ENCODE measurements at regions not wholly inside any gene's neighbourhood (a gene's known extent, or its start where the extent isn't known, plus 50 kb on each side); places are given as distances from the start of the nearest gene placed in this dataset.

DNA sequence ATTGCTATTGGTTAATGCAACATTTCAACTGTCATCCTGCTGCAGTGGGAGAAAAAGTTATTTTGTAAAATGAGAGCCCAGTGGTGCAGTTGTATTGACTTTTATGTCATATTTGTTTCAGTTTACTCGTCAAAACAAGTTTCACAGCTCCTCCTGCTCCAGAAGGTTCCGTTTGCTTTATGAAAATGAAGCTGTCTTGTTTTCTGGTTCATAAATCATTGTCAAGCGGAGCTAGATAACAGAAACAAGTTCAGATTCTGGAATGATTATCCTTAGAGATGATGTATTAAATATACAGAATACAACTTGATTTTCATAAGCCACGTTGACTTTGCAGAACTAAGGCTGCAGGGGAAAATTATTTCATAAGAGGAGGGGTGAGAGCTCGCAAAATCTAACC is 970.5 kb upstream of the NR2F2 start:
- no peak overlapping the region for H3K27ac ChIP-seq
- TF ChIP-seq ZFX (IDR thresholded peaks at IDR 0.05; ENCODE audit: borderline replicate concordance) = no peak
- TF ChIP-seq, protein P1, sequence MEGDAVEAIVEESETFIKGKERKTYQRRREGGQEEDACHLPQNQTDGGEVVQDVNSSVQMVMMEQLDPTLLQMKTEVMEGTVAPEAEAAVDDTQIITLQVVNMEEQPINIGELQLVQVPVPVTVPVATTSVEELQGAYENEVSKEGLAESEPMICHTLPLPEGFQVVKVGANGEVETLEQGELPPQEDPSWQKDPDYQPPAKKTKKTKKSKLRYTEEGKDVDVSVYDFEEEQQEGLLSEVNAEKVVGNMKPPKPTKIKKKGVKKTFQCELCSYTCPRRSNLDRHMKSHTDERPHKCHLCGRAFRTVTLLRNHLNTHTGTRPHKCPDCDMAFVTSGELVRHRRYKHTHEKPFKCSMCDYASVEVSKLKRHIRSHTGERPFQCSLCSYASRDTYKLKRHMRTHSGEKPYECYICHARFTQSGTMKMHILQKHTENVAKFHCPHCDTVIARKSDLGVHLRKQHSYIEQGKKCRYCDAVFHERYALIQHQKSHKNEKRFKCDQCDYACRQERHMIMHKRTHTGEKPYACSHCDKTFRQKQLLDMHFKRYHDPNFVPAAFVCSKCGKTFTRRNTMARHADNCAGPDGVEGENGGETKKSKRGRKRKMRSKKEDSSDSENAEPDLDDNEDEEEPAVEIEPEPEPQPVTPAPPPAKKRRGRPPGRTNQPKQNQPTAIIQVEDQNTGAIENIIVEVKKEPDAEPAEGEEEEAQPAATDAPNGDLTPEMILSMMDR (IDR thresholded peaks at IDR 0.05) = no peak

DNA sequence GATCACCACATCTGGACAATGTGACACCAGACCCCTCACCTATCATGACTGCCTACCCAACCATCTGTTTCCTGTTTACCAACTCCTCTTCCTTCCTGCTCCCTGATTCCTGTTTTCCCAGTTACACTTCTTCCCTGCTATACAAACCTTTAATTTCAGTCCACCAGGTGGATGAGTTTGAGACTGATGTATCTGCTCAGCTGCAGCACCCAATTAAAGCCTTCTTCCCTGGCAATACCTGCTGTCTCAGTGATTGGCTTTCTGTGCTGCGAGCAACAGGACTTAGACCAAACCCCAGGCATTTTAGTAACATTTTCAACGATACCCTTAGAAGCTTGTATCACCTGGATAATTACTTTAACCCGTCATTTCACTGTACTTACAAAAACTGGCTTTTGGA is 968.2 kb upstream of the NR2F2 start:
- no peak overlapping the region for H3K27ac ChIP-seq
- TF ChIP-seq ZFX (IDR thresholded peaks at IDR 0.05; ENCODE audit: borderline replicate concordance) = no peak
- TF ChIP-seq, protein P1 (IDR thresholded peaks at IDR 0.05) = no peak

DNA sequence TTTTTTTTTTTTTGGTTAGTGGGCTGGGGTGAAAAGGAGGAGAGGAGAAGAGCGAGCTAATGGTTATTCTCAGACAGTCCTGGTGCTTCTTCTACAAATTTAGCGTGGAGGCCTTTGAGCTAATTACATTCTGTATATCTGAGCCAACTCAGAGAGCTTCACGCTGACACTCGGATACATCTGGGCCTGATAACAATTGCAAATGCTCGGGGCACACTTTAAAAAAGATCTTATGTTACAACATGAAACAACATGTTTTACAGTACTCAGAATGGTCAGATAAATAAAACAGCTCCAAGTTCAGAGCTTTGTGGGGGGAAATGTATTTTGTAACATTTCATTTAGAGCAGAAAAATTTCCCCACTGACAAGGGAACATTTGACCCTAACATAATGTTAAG is 966.9 kb upstream of the NR2F2 start:
- no peak overlapping the region for H3K27ac ChIP-seq
- no peak for TF ChIP-seq ZFX (IDR thresholded peaks at IDR 0.05; ENCODE audit: borderline replicate concordance)
- TF ChIP-seq, protein P1 (IDR thresholded peaks at IDR 0.05) = no peak

DNA sequence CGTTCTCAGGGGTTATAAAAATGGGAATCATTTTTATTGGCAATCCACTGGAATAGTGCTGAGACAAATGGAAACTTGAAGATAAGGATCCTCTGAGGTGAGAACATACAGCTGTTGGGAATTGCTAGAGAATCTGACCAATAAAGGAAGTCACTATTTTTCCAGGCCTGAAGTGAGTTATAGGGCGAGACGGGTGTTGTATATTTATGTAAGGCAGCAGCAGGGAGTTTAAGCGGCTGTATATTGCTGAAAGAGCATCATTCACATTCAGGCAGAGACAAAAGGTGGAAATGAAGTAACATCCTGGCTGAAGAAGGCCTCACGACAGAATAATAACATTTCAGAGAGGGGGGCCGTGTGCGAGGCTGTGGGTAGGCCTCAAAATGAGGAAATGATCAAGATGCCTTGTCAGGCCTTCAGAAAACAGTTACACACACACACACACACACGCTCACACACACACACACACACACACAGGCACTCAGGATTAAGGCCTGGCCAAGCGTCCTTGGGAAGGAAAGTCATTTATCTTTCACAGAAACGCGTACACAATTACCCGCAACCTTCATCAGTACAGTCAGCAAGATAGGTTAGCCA is 964.9 kb upstream of the NR2F2 start:
- TF ChIP-seq, protein P1 (IDR thresholded peaks at IDR 0.05) = no peak
- no peak for TF ChIP-seq ZFX (IDR thresholded peaks at IDR 0.05; ENCODE audit: borderline replicate concordance)

DNA sequence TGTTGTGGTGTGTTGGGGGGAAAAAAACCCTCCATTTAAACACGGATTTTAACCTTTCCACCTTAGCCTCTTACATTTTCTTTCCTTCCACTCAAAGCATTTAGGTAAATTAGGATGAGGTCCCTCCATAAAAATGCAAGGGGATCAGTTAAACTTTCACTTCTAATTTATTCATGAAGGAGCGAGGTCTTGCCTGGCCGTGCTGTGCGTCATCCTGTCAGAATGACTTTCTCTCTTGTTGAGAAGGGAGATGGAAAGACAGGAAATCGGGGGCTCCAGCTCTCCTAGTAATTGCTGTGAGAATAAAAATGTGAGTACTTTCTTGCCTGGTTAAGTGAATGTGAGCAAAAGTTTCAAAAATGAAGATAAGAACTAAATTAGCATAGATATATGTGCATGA is 962.3 kb upstream of the NR2F2 start:
- TF ChIP-seq, protein P1 (IDR thresholded peaks at IDR 0.05) = no peak
- no peak for TF ChIP-seq ZFX (IDR thresholded peaks at IDR 0.05; ENCODE audit: borderline replicate concordance)
- H3K27ac ChIP-seq = no peak overlapping the region

More for the DNA sequence above, 964.9 kb upstream of the NR2F2 start:
- no peak overlapping the region for H3K27ac ChIP-seq

DNA sequence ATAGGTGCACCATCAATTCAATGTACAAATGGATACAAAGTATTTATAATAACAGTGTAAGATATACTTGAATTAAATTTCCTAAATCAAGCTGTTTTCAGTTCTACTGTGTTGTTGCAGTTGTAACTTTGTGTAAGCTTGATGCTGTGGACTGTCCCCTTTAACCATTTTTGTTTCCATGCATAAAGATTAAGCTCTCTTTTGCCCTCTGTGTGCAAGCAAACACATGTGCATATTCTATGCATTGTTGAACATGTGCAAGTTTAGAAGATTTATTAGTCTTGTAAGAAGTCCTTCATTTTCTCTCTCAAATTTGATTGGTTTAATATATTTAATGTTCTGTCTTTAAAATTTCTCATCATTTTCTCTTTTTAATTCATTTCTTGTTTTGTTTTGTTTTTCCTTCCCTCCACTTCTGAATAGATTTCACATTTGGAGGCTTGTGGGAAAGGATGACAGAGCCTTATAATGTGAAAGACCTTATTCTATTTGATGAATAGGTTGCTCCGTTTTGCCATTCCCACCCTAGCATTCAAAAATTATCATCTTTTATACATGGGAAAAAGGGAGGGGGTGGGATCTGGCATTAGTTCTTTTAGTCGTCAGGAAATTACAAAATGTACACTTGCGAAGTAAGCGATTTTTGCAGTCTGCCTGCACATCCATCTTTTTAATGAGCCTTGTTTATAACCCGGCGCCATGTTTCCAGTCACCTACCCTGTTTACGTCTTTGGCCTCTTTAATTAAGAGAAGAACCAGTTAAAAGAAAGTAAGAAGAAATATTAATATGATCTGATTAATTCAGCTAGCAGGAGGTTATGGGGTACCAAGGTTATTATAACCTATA is 961.5 kb upstream of the NR2F2 start:
- no peak overlapping the region for H3K27ac ChIP-seq
- no peak for TF ChIP-seq ZFX (IDR thresholded peaks at IDR 0.05; ENCODE audit: borderline replicate concordance)
- TF ChIP-seq, protein P1 (IDR thresholded peaks at IDR 0.05) = no peak

DNA sequence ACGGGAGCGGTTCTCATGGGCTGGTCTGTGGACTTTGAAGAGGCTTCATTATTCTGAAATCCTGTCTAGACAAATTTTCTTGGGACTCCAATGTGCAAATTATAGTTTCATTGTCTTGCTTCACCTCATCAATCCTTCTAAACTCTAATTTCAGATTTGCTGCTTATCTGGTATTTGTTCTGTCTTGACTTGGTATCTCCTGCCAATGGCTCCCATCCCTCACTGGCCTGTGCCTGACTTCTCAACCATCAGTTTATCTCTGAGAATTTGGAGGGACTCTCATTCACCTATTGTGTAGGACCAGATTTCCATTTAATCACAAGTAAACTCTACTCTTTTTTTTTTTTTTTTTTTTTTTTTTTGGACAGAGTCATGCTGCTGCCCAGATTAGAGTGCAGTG is 960.2 kb upstream of the NR2F2 start:
- no peak for TF ChIP-seq ZFX (IDR thresholded peaks at IDR 0.05; ENCODE audit: borderline replicate concordance)
- TF ChIP-seq, protein P1 (IDR thresholded peaks at IDR 0.05) = no peak
- H3K27ac ChIP-seq = no peak overlapping the region

All from 22Rv1 (cell line).